ENCODE measurements at regions not wholly inside any gene's neighbourhood (a gene's known extent, or its start where the extent isn't known, plus 50 kb on each side); places are given as distances from the start of the nearest gene placed in this dataset.

DNA sequence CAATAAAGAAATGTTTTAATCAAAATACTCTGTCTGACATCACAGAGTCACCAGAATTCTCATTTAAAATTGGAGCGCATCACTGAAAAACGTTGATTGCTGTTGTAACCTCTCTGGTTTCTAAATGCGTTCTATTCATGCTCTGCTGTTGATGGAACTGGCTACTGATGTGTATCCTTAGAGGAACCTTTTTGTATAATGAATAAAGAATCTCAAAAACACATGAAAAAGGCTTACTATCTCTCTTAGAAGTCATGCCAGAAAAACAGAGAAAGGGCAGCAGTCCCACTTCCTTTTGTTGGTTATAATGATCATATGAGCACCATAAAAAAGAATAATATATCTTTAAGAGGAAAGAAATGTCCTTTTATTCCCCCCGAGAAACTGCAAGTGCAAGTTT lies 615.5 kb downstream of the TLE1 start:
- BruUV-seq (replicated peaks): no TSS peak
- POLR2A ChIA-PET: no interaction called here
- DNase-seq (ENCODE audit: unreplicated experiment): no peak

DNA sequence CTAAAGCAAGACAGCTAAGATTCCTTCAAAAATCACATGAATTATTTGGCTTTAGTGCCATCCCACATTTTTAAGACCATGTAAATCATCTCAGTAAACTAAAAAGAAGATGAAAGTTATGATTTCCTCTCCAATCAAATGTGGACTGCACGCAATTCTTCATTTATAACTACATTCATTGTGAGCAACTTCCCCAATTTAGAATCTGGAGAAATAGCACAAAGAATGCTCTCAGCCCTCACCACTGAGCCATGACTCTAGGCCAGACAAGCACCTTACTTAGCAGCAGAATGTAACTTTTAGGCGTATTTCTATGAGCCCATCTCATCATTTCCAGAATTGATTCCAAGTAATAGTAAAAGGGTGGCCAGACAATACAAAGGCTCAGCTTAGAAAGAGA lies 616.6 kb downstream of the TLE1 start:
- H3K36me3 Mint-ChIP-seq (ENCODE audit: insufficient read depth, unreplicated experiment): no peaks in the 10 kb centered on the region
- no peaks in the 10 kb centered on the region for H3K4me1 Mint-ChIP-seq (ENCODE audit: insufficient read depth, unreplicated experiment)
- CTCF ChIA-PET: no interaction called here
- H3K9me3 Mint-ChIP-seq (ENCODE audit: unreplicated experiment): no peaks in the 10 kb centered on the region
- DNase-seq (ENCODE audit: unreplicated experiment): no peak
- H3K27me3 Mint-ChIP-seq (ENCODE audit: insufficient read depth, unreplicated experiment): no peaks in the 10 kb centered on the region
- no TSS peak for BruUV-seq (replicated peaks)
- intact Hi-C loops (cut with micrococcal nuclease): no loop called here
- POLR2A ChIA-PET: interaction anchor here (0.6 kb wide), 1 partner anchor 121 kb away, joined by 3 read pairs; no protein-coding TSS in a partner anchor
- H3K4me3 Mint-ChIP-seq (ENCODE audit: unreplicated experiment): no peak overlapping the region
- H3K27ac Mint-ChIP-seq (ENCODE audit: low read depth, unreplicated experiment): no peak overlapping the region
- TF ChIP-seq, protein P1, sequence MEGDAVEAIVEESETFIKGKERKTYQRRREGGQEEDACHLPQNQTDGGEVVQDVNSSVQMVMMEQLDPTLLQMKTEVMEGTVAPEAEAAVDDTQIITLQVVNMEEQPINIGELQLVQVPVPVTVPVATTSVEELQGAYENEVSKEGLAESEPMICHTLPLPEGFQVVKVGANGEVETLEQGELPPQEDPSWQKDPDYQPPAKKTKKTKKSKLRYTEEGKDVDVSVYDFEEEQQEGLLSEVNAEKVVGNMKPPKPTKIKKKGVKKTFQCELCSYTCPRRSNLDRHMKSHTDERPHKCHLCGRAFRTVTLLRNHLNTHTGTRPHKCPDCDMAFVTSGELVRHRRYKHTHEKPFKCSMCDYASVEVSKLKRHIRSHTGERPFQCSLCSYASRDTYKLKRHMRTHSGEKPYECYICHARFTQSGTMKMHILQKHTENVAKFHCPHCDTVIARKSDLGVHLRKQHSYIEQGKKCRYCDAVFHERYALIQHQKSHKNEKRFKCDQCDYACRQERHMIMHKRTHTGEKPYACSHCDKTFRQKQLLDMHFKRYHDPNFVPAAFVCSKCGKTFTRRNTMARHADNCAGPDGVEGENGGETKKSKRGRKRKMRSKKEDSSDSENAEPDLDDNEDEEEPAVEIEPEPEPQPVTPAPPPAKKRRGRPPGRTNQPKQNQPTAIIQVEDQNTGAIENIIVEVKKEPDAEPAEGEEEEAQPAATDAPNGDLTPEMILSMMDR (IDR thresholded peaks at IDR 0.05; ENCODE audit: unreplicated experiment): no peak

More for the DNA sequence above, 615.5 kb downstream of the TLE1 start:
- H3K4me3 Mint-ChIP-seq (ENCODE audit: unreplicated experiment): no peak overlapping the region
- no peaks in the 10 kb centered on the region for H3K36me3 Mint-ChIP-seq (ENCODE audit: insufficient read depth, unreplicated experiment)
- no peaks in the 10 kb centered on the region for H3K9me3 Mint-ChIP-seq (ENCODE audit: unreplicated experiment)
- H3K27me3 Mint-ChIP-seq (ENCODE audit: insufficient read depth, unreplicated experiment): no peaks in the 10 kb centered on the region
- intact Hi-C loops (cut with micrococcal nuclease): no loop called here
- CTCF ChIA-PET: no interaction called here
- H3K27ac Mint-ChIP-seq (ENCODE audit: low read depth, unreplicated experiment): no peak overlapping the region
- TF ChIP-seq, protein P1 (IDR thresholded peaks at IDR 0.05; ENCODE audit: unreplicated experiment): no peak
- H3K4me1 Mint-ChIP-seq (ENCODE audit: insufficient read depth, unreplicated experiment): no peaks in the 10 kb centered on the region

DNA sequence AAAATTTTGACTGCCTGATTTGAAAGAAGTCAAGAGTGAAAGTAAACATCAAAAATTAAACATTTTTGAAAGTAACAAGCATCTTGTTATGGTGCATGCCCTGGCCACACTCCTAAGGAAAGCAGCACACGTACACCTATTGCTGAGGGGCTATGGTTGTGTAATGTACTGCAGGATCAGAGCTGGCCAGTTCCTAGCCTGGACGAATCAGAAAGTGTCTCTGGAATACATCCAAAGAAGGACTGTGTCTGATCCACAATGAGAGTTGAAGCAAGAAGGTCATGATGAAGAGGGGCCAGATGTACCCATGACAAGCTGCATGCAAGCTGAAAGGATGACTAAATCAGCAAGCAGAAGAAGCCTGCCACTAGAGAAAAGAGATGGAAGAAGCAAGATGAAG lies 618.2 kb downstream of the TLE1 start:
- ChIA-PET CTCF (interaction anchor here (0.8 kb wide), 1 partner anchor 766 kb away, joined by 3 read pairs; no protein-coding TSS in a partner anchor), POLR2A (interaction anchor here (0.6 to 1.0 kb wide), 2 partner anchors 11 to 1967 kb away, joined by 3 read pairs; no protein-coding TSS in a partner anchor)
- Mint-ChIP-seq H3K4me1 (ENCODE audit: insufficient read depth, unreplicated experiment) (no peaks in the 10 kb centered on the region), H3K27me3 (ENCODE audit: insufficient read depth, unreplicated experiment) (no peaks in the 10 kb centered on the region), H3K9me3 (ENCODE audit: unreplicated experiment) (no peaks in the 10 kb centered on the region), H3K4me3 (ENCODE audit: unreplicated experiment) (no peak overlapping the region), H3K36me3 (ENCODE audit: insufficient read depth, unreplicated experiment) (no peaks in the 10 kb centered on the region), H3K27ac (ENCODE audit: low read depth, unreplicated experiment) (no peak overlapping the region)
- no peak for DNase-seq (ENCODE audit: unreplicated experiment)
- intact Hi-C loops (cut with micrococcal nuclease): no loop called here
- BruUV-seq (replicated peaks): no TSS peak
- TF ChIP-seq, protein P1 (IDR thresholded peaks at IDR 0.05; ENCODE audit: unreplicated experiment): no peak

DNA sequence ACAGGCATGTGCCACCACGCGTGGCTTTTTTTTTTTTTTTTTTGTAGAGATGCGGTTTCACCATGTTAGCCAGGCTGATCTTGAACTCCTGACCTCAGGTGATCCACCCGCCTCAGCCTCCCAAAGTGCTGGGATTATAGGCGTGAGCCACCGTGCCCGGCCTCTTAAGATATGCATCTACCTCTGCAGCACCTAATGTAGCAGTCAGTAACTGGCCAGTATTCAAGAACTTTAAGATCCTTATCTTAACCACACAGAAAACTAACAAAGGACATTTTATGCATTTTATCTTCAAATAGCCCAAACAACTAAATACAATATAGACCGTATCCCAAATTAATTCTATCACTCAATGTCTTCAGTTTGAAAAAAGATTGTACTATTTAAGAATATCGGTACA lies 618.7 kb downstream of the TLE1 start:
- Mint-ChIP-seq H3K27ac (ENCODE audit: low read depth, unreplicated experiment) (no peak overlapping the region), H3K27me3 (ENCODE audit: insufficient read depth, unreplicated experiment) (no peaks in the 10 kb centered on the region), H3K4me3 (ENCODE audit: unreplicated experiment) (no peak overlapping the region), H3K36me3 (ENCODE audit: insufficient read depth, unreplicated experiment) (no peaks in the 10 kb centered on the region), H3K4me1 (ENCODE audit: insufficient read depth, unreplicated experiment) (no peaks in the 10 kb centered on the region), H3K9me3 (ENCODE audit: unreplicated experiment) (no peaks in the 10 kb centered on the region)
- intact Hi-C loops (cut with micrococcal nuclease): no loop called here
- no TSS peak for BruUV-seq (replicated peaks)
- DNase-seq (ENCODE audit: unreplicated experiment): no peak
- CTCF ChIA-PET: interaction anchor here (0.8 kb wide), 1 partner anchor 766 kb away, joined by 3 read pairs; no protein-coding TSS in a partner anchor
- POLR2A ChIA-PET: no interaction called here
- TF ChIP-seq, protein P1 (IDR thresholded peaks at IDR 0.05; ENCODE audit: unreplicated experiment): no peak

Data from MCF 10A (cell line).